GM18867 (cell line): ENCODE measurements at regions not wholly inside any gene's neighbourhood (a gene's known extent, or its start where the extent isn't known, plus 50 kb on each side); places are given as distances from the start of the nearest gene placed in this dataset.
"Not testable (repeated sequence)": the region's sequence is repeated elsewhere in the genome, so short reads cannot be mapped to it uniquely, and the experiment has no call there.

Experiments used
- ATAC-seq: cut with Tn5 transposase; IDR thresholded peaks from one replicate; pipeline ENCODE4 v1.9.1; 2021; ENCODE audit warnings: mild to moderate bottlenecking, moderate library complexity; ENCODE audit not compliant: unreplicated experiment

DNA sequence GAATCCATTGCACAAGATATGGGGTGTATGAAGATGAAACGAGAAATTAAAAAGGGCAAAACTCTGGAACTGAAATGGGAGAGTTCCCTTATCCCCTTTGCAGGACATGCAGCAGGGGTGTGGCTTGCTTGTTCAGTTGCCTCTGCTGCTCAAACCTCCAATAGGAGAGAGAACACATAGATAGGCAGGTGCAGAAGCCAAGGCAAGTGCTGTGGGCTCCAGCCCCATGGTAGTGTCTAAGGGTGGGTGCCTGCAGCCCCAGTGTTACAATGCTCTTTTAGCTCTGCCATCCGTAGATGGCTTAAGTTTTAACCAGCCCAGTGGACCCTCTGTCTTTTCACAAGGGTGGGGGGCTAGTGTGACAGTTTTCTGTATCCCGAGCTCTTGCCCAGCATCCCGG, 69.7 kb downstream of the CMAS start:
- ATAC-seq: no peak

DNA sequence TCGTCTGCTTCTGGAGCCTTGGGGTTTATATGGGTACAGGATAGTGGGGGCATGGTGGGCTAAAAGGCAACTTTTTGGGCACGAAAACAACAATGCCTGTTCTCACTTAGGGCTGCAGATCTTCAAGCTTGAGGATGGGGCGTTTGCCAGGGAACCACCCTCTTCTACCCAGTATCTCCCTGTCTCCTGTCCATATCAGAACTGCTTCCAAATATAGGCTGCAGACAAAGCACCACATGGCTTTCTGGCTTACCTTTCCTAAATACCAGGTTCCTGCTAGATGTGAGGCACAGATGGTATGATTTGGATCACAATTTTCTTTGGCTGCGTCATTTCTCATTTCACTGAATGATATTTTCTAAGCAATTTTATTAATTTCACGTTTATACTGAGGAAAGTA, 70.4 kb downstream of the CMAS start:
- ATAC-seq: no peak

DNA sequence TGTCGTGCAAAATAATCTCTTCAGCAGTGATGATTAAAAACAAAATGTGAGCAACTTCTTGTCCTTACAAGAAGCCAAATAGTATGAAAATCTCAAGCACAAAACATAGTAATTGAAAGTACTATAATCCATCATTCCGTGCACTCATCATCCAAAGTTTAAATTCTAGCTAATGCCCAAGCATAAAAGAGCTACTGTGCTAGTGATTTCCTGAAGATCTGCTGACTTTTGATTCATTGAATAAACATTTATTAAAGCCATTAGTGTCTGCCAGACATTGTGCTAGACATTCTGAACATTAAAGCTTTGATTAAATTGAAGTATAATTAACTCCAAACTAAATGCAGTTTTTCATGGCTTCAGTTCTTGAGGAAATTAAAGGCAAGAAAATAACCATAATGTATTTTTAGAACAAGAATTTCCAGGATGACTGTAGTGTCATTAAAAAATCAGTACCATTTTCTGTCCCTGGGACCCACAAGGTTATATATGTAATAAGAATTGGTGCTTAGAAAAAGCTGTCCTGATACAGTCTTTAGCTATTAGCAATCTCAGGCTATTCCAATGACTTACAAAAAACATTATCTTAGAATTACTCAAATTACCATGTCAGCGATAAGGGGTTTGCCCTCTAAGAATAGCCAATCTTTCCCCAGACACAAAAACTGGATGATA, 71.7 kb downstream of the CMAS start:
- no peak for ATAC-seq

DNA sequence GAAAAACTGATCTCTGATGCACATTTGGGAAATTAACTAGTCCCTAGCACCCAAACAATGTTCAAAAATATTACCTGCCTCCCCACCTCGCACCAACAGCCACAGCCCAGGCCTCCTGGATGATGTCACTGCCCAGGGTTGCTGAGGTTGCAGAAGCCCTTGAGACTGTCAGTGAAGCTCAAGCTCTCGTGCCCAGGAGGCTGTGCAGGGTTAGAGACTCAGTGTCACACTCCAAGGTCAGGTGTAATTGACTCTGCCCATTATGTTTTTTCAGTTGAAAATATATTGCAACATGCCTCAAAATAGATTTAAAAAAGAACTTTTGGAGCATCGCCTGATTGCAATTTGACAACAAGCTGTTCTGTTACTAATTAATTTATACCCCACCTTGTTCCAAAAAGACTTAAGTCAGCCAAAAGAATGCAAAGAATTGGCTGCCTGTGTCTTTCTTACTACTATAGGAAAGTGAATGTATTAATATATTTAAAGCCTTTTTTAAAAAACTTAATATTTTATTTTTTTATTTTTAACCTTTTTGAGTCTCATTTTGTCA, 72.3 kb downstream of the CMAS start:
- no peak for ATAC-seq

DNA sequence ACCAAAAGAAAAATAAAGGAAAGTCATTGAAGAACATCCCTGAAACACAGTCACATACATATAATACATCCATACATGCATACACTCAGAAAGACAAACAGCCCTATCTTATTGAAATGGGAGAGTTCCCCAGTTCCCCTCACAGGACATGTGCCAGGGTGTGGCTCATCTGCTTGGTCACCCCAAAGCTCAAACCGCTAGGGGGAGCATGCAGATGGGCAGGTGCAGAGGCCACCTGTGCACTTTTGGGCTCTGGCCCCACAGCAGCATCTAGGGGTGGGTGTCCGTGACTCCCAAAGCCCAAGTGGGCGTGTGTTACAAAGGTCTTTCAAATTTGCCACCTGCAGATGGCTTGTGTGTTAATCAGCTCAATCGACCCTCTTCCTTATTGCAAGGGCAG, 75.2 kb downstream of the CMAS start:
- ATAC-seq: peak; percentile 82

DNA sequence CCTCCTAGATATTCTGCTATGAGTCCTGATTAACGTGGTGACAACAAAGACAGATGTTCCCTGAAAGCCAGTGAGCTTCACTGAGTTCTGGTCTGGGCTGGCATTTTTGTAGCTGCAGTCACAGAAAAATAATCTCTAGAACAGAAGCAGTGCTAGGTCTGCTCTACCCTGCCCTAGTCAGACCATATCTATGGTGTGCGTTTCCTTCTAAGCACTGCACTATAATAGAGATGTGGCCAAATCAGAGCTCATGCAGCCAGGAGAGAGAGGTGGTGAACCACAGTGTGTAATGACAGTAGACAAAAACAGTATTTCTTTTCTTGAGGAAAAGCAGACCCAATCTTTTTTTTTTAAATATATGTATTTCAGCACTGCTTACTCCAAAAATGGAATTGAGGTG, 76.3 kb downstream of the CMAS start:
- ATAC-seq: no peak

DNA sequence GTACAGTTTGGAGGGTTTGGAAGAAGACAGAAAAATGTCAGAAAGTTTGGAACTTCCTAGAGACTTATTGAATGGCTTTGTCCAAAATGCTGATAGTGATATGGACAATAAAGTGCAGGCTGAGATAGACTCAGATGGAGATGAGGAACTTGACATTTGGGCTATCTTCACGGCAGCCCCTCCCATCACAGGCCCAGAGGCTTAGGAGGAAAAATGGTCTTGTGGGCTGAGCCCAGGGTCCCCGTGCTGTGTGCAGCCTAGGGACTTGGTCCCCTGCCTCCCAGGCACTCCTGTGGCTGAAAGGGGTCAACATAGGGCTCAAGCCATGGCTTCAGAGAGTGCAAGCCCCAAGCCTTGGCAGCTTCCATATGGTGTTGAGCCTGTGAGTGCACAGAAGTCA, 79.0 kb downstream of the CMAS start:
- no peak for ATAC-seq

DNA sequence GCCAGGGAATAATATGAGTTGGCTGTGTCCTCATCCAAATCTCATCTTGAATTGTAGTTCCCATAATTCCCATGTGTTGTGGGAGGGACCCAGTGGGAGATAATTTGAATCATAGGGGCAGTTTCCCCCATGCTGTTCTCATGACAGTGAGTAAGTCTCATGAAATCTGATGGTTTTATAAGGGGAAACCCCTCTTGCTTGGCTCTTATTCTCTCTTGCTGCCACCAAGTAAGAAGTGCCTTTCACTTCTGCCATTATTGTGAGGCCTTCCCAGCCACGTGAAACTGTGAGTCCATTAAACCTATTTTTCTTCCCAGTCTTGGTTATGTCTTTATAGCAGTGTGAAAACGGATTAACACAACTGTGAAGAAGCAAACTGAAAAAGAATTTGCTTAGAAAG, 80.1 kb downstream of the CMAS start:
- ATAC-seq: not testable (repeated sequence)

DNA sequence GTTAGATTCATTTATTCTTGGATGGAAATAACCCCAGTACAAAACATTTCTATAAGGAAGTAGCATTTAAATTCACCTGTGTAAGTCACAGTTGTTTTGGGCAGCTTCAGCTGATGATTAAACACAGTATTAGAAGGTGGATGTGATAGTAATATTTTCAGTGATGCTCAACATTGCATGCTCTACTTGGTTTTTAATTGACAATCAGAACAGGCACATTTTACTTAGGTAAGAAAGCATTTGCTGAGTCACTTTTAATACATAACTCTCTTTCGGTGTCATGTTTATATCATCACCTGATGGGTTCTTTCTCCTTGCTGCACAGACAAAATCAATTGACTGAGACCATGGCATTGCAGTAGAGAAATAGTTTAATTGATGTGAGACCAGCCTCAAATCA, 80.7 kb downstream of the CMAS start:
- no peak for ATAC-seq

DNA sequence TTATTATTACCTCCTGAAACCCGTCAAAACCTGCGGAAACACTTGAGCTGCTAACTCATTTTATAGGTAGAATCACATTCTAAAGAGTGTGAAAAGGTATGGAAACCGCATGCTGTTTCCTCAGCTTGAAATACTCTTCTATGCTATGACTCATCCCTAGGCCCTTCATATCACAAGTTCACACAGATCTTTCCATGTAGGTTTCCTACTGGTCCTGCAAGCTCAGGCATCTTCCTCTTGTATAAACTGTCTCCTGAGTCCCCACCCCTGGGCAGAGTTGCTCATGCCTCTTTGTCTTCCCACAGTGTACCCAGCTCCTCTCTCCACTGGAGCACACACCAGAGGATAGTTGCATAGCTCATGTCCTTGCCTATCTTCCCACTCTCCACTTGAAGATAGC, 84.7 kb downstream of the CMAS start:
- no peak for ATAC-seq

DNA sequence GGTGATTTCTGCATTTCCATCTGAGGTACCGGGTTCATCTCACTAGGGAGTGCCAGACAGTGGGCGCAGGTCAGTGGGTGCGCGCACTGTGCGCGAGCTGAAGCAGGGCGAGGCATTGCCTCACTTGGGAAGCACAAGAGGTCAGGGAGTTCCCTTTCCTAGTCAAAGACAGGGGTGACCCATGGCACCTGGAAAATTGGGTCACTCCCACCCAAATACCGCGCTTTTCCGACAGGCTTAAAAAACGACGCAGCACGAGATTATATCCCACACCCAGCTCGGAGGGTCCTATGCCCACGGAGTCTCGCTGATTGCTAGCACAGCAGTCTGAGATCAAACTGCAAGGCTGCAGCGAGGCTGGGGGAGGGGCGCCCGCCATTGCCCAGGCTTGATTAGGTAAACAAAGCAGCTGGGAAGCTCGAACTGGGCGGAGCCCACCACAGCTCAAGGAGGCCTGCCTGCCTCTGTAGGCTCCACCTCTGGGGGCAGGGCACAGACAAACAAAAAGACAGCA, 90.6 kb downstream of the CMAS start:
- ATAC-seq: not testable (repeated sequence)
